ENCODE measurements at regions not wholly inside any gene's neighbourhood (a gene's known extent, or its start where the extent isn't known, plus 50 kb on each side); places are given as distances from the start of the nearest gene placed in this dataset.

GRCh38 chr4:17301869-17302268 is 210.0 kb downstream of the QDPR start (continued):
- TF ChIP-seq EZH2 (IDR thresholded peaks at IDR 0.05; ENCODE audit: low read depth, unreplicated experiment) (no peak), CTCF (conservative IDR thresholded peaks at IDR 0.05; ENCODE audit: low read depth in 2 of 2) (no peak), JUNB (IDR thresholded peaks at IDR 0.05; ENCODE audit: unreplicated experiment) (no peak), ZNF331 (CRISPR knock-in tag; IDR thresholded peaks at IDR 0.05; ENCODE audit: low read depth) (no peak), NANOG (IDR thresholded peaks at IDR 0.05; ENCODE audit: borderline replicate concordance) (no peak), ETS1 (IDR thresholded peaks at IDR 0.05) (no peak)

DNA sequence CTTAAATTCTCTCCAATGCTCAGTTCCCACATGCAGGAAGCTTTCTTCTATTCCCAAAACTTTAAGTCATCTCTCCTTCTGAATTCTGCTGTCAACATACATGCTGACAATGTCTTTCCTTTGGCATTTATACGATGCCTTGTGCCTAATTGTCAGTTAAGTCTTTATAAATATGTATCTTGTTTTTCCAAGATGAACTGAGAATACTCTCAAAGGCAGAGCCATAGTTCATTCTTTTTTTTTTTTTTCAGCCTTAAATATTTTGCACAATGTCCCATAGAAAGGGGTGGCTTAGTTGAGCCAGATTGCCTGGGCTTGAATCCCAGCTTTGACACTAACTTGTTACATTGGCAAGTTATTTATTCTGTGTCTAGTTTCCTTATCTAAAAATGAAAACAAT is 210.6 kb downstream of the QDPR start:
- no peaks in the 10 kb centered on the region for H3K27me3 ChIP-seq (ENCODE audit: insufficient read depth)
- H4K20me1 ChIP-seq (replicated peaks; ENCODE audit: insufficient read depth), result no peaks in the 10 kb centered on the region
- no peak for DNase-seq (ENCODE audit: low spot score)
- TF ChIP-seq ZNF331 (CRISPR knock-in tag; IDR thresholded peaks at IDR 0.05; ENCODE audit: low read depth) (no peak), ZNF114 (CRISPR knock-in tag; IDR thresholded peaks at IDR 0.05) (no peak), STAT1 (IDR thresholded peaks at IDR 0.05; ENCODE audit: unreplicated experiment) (no peak), JUNB (IDR thresholded peaks at IDR 0.05; ENCODE audit: unreplicated experiment) (no peak), POLR2AphosphoS5 (IDR thresholded peaks at IDR 0.05; ENCODE audit: low read depth) (no peak), CTCF (conservative IDR thresholded peaks at IDR 0.05; ENCODE audit: low read depth in 2 of 2) (no peak), CREB1 (CRISPR knock-in tag; IDR thresholded peaks at IDR 0.05; ENCODE audit: low read depth) (no peak), EZH2phosphoT487 (IDR thresholded peaks at IDR 0.05; ENCODE audit: unreplicated experiment) (no peak)
- TF ChIP-seq, protein P1, sequence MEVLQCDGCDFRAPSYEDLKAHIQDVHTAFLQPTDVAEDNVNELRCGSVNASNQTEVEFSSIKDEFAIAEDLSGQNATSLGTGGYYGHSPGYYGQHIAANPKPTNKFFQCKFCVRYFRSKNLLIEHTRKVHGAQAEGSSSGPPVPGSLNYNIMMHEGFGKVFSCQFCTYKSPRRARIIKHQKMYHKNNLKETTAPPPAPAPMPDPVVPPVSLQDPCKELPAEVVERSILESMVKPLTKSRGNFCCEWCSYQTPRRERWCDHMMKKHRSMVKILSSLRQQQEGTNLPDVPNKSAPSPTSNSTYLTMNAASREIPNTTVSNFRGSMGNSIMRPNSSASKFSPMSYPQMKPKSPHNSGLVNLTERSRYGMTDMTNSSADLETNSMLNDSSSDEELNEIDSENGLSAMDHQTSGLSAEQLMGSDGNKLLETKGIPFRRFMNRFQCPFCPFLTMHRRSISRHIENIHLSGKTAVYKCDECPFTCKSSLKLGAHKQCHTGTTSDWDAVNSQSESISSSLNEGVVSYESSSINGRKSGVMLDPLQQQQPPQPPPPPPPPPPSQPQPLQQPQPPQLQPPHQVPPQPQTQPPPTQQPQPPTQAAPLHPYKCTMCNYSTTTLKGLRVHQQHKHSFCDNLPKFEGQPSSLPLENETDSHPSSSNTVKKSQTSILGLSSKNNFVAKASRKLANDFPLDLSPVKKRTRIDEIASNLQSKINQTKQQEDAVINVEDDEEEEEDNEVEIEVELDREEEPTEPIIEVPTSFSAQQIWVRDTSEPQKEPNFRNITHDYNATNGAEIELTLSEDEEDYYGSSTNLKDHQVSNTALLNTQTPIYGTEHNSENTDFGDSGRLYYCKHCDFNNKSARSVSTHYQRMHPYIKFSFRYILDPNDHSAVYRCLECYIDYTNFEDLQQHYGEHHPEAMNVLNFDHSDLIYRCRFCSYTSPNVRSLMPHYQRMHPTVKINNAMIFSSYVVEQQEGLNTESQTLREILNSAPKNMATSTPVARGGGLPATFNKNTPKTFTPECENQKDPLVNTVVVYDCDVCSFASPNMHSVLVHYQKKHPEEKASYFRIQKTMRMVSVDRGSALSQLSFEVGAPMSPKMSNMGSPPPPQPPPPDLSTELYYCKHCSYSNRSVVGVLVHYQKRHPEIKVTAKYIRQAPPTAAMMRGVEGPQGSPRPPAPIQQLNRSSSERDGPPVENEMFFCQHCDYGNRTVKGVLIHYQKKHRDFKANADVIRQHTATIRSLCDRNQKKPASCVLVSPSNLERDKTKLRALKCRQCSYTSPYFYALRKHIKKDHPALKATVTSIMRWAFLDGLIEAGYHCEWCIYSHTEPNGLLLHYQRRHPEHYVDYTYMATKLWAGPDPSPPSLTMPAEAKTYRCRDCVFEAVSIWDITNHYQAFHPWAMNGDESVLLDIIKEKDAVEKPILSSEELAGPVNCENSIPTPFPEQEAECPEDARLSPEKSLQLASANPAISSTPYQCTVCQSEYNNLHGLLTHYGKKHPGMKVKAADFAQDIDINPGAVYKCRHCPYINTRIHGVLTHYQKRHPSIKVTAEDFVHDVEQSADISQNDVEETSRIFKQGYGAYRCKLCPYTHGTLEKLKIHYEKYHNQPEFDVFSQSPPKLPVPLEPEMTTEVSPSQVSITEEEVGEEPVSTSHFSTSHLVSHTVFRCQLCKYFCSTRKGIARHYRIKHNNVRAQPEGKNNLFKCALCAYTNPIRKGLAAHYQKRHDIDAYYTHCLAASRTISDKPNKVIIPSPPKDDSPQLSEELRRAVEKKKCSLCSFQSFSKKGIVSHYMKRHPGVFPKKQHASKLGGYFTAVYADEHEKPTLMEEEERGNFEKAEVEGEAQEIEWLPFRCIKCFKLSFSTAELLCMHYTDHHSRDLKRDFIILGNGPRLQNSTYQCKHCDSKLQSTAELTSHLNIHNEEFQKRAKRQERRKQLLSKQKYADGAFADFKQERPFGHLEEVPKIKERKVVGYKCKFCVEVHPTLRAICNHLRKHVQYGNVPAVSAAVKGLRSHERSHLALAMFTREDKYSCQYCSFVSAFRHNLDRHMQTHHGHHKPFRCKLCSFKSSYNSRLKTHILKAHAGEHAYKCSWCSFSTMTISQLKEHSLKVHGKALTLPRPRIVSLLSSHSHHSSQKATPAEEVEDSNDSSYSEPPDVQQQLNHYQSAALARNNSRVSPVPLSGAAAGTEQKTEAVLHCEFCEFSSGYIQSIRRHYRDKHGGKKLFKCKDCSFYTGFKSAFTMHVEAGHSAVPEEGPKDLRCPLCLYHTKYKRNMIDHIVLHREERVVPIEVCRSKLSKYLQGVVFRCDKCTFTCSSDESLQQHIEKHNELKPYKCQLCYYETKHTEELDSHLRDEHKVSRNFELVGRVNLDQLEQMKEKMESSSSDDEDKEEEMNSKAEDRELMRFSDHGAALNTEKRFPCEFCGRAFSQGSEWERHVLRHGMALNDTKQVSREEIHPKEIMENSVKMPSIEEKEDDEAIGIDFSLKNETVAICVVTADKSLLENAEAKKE (CRISPR knock-in tag; IDR thresholded peaks at IDR 0.05), result no peak
- Mint-ChIP-seq H3K27me3 (ENCODE audit: insufficient read depth, low read depth, poor library complexity) (peaks cover 3% of the 10 kb centered on the region), H3K27ac (no peak overlapping the region), H3K9me3 (no peaks in the 10 kb centered on the region), H3K4me3 (no peak overlapping the region), H3K36me3 (ENCODE audit: low read depth) (no peaks in the 10 kb centered on the region), H3K4me1 (peaks cover 8% of the 10 kb centered on the region)
- no peaks in the 10 kb centered on the region for H3K79me2 ChIP-seq (replicated peaks; ENCODE audit: insufficient read depth)
- no peaks in the 10 kb centered on the region; the same call in 1 of the 2 replicates for H3K9me2 ChIP-seq (ENCODE audit: insufficient read depth)
- no peak overlapping the region for H3K4me2 ChIP-seq
- no peak overlapping the region for H2AFZ ChIP-seq
- no peak overlapping the region for H3K27ac ChIP-seq (ENCODE audit: low read depth)
- no peaks in the 10 kb centered on the region for H3K36me3 ChIP-seq (ENCODE audit: insufficient read depth)
- no peaks in the 10 kb centered on the region for H3K4me1 ChIP-seq (ENCODE audit: insufficient read depth)
- no peak overlapping the region for H3K4me3 ChIP-seq
- ATAC-seq, result no peak
- H3F3A ChIP-seq (replicated peaks; ENCODE audit: low read depth), result no peaks in the 10 kb centered on the region

Measured in GM23338 (cell line).